Activated gamma-delta T cell treated with Interleukin-2 at 50 U/mL for 16 hours (primary cell): ENCODE measurements at regions not wholly inside any gene's neighbourhood (a gene's known extent, or its start where the extent isn't known, plus 50 kb on each side); places are given as distances from the start of the nearest gene placed in this dataset.

Experiments used
- DNase-seq: peaks from one replicate; pipeline ENCODE4 v3.0.0-alpha.2; 2020

DNA sequence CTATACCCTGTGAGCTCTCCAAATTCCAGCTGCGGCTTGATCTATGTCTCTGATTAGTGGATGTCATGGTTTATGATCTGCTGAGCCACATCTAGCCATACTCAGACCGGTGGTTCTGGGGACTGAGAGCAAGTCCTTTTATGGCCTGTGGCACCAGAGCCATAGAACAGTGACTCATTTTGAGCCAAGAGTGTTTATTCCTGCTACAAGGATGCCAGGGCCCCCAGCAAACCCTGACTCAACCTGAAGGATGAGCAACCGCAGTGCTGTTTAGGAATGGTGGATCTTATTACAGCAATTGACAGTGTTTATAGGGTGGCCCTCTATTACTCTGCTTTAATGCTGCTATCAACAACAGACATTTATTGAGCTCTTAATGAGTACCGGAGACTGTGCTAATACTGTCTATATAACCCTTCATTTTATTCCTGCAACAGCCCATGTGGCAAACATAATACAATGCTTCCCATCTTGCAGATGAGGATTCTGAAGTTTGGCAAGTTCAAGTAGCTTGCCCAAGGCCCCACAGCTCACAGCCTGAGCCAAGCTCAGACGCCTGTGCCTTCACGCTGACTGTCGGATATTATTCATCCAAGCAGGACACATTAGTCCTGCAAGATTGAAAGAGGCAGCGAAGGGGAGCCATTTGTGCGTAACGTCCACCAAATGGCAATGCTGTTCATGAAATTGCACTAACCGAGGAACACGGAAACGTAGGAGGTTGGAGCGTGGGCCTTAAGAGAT is 273.6 kb upstream of the PWP1 start:
- DNase-seq, result no peak

DNA sequence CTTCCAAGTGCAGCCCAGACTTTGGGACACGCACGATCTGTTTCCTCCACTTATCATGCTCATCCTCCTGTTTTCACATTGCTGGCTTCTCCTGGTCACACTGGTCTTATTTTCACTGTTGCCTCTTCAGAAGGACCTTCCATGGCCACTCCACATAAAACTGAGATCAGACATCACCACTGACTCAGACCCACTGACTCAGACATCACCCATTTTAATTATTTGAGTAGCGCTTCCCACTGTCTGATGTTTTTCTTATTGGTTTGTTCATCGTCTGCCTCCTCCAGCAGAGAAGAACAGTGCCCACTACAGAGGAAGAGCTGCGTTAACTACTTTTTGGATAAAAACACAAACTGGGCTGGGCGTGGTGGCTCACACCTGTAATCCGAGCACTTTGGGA is 270.5 kb upstream of the PWP1 start:
- no peak for DNase-seq

DNA sequence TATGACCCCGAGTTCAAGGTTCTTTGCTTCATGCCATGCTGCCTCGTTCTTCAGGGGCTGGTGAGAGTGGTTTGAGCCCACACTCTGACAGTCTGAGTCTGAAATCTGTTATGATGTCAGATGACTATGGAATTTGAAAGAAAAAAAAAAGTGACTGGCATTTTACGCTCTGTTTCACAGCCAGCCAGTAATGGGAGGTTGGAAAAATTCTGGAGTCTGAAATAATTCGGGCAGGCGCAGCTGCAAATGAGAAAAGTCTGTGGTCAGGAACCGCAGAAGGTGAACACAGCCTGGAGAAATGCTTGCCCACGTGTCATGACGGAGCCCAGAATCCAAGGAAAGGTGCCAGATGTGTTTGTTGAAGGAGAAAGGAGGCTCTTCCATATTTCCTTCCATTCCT is 269.8 kb upstream of the PWP1 start:
- DNase-seq, result no peak

DNA sequence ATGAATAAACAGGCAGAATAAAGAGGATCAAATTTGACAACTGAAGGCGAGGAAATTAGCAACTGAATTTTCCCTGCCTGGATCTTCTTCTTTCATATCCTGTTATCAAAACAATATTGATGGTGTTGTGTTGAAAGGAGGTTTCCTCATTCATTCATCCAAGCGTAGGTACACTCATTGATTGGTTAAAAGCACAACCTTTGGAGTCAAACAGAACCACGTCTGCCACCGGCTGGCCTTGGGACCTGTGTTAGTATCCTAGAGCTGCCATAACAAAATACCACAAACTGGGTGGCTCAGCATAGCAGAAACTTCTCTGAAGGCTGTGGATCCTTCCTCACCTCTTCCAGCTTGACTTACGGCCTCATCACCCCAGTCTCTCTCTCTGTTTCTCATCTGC is 268.6 kb upstream of the PWP1 start:
- DNase-seq, result no peak

DNA sequence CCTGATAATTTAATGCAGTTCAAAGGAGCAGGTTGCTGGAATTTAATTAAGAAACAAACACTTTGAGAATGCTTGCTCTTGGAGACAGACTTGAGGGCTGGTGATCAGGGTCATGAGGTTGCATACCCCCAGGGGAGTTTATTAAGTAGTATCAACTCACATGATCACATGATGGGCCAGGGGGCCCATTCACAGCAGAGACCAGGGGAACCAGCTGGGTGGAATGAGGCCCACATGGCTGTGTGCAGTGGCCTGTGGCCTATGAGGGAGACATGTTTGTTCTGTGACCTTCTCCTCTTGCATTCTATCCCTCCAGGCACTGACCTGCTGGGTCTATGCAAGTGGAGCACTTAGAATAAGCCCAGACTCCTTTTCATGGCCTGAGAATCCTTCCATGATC is 266.6 kb upstream of the PWP1 start:
- no peak for DNase-seq

DNA sequence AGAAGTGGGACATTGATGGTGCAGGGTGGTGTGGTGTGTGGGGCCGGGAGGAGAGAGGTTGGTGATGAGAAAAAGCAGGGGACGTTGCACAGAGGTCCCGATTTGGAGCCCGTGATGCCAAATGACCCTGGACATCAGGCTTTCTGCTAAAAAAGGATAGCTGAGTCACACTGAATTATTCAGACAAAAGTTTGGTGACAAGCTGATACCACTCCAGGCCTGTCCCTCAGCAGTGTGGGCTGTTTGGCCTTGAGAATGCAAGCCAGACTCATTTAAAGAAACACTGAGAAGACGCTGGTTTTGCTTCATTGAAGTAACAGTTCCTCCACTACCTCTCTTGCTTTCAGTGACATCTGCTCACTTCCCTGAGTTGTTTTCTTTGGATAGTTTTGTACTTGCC is 262.1 kb upstream of the PWP1 start:
- DNase-seq, result no peak

DNA sequence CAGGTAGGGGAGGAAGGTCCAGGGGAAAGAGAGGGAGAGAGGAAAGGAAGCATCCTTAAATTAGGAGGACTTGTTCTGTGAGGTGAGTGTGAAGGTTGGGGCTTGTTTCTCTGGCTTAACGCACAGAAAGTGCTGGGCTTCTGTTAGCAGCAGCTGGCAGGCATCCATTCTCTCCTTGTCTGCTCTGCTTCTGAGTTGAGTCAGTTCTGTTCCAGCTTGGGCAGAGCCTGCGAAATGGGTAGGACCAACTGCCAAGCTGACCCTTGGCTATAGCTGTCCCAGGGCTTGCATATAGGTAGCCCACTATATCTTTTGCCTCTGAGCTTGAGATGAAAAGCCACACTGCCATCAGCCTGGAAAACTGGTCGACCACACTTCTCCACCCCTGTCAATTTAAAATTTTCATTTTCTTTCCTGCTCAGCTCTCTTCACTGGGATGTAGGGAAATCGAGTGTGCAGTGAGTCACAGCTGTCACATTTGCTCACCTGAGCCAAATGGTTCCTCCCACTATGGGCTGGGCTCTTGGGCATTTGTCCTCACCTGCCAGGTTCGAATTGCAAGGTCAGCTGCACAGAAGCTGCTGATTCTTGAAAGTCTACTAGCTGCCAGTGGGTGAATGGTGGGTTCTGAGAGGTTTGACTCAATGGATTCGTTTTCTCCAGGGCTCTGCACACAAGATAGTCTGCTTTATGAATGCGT is 256.4 kb upstream of the PWP1 start:
- DNase-seq, result no peak

DNA sequence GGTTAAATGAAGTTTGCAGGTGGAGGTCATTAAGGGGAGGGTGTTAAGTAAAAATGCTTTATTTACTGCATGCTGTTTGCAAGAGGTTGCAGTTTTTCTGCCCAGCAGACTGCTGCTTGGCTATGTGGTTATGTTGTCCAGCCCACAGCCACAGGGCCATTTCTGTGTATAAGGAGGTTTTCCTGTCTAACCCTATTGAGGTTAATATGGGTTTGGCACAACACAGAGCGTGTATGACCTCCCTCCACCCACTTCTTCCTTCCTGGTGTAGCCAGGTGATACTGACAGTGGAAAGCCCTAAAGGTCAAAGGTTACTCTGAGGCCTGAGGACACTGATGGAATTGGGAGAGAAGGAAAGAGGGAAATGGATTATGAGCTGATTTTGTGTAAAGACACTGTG is 253.7 kb upstream of the PWP1 start:
- DNase-seq, result no peak

DNA sequence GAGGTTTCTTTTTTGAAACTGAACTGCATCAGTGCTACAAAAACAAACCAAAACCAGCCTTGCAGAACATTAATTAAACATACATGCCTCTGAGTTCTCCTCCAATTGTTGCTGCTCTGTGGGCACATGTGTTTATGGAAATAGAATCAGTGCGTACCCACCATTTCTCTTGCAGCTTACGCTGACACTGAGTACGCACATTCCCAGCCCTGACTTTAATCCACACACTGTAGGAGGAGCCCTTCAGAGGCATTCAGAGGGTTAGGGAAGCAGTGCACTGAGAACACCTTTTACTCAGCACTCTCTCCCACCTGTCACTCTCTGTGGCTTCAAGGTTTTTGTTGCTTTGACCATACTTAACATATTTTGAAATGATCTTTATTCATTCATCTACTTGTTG is 250.5 kb upstream of the PWP1 start:
- DNase-seq, result no peak

DNA sequence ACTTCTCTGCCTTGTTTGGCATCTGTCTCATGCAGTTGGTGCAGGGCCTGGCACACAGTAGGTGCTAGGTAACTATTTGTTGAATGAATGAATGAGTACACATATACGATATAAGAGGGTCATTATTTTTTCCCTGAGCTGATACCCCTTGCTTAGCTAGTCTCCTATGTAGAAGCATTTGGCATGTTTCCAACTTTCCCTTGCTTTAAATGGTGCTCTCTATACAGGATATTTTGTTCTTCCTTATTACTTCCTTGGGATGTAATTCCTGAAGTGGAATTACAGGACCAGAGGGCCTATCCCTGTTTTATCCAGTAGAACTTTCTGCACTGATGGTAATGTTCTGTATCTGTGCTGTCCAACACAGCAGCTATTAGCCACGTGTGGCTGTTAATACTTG is 250.1 kb upstream of the PWP1 start:
- no peak for DNase-seq

DNA sequence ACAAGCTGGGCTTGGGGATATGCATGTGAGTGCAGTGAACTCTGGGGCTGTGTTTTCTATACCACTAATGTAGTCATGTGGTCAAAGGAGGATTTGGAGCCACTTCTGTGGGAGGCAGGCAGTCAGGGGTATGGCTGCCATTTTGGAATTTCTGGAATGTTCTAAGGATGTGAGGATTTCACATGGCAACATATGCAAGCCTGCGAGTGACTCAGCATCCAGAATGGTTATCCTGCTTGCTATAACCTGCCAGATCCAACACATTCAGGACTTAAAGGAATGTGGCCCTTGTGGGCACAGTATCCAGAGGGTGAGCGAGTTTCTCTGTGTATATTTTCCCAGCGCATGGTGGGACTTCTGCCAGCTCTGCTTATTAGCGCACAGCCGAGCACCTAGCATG is 249.2 kb upstream of the PWP1 start:
- DNase-seq, result no peak

DNA sequence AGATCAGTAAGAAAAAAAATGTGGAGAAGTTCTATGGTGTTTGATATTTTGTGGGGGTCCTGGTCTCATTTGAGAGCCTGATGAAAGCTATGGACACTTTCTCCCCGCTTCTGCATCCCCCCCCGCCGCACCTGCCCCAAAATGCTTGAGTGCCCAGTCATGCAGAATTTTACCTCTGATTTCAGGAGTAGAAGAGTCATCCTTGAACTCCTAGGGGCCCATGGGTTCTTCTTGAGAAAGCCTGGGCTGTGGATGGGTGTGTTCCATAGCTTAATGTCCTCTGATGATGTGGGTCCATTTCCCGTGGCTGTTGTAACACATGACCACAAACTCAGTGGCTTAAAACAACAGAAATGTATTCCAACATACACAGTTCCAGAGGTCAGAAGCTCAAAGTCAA is 248.8 kb upstream of the PWP1 start:
- DNase-seq, result no peak

DNA sequence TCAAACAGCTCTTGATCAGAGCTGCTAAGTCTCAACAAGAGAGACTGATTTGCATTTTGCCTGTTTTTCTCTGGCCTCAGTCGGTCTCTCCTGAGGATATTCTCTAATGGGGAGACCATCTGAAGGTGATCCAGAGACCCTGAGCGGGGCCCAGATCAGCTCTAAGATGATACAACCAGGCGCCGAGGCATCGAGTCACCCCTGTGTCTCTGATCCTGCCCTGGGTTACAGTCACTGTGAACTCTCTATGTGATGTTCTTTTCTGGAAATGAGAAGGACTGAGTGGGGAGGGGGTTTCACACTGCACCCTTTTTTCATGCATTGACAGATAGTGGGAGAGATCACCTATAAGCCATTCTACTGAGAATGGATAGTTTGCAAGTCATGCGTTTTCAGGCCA is 247.6 kb upstream of the PWP1 start:
- no peak for DNase-seq

DNA sequence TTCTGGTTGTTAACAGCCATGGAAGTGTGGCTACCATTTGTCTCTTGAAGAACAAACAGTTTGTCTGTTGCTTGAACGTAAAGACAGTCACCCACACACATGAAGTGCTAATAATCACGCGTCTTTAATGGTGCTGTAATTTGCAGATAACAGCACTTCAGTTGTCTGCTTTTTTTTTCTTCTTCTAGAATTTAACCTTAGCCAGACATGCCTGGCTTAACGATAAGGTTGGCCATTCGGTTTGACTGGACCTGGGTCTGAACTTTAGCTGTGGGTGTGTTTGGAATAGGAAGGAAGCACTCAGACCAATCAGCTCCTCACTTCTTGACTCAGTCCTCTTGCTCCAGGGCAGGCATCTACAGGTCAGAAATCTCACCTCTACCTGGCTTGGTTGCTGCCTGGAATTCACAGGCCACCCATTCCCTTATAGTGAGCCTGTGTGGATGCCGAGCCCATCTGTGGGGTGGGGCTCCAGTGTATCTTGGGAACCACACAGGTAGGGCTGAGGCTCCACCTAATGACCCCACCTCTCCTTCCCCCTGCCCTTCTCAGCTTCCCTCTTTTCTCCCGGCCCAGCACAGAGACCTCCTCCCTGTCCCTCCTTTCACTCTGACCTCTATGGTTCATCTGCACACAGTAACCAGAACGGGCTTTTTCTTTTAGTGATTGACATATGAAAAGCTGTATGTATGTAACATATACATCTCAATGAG is 246.4 kb upstream of the PWP1 start:
- no peak for DNase-seq

DNA sequence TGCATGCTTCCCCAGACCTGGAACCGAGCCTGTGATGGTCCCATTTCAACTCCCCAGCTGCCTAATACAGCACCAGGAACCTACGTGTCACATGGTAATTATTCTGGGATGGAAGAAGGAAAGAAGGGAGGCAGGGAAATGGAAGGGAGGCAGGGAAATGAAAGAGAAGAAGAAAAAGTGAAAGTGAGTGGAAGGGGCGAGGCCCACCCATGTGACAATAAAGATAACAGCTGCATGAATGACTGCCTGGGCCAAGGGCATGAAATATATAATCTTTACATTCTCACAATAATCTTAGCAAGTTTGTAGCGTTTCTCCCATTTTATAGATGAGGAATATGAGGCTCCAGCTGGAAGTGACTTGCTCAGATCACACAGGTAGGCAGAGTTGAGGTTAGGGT is 245.0 kb upstream of the PWP1 start:
- DNase-seq, result no peak

DNA sequence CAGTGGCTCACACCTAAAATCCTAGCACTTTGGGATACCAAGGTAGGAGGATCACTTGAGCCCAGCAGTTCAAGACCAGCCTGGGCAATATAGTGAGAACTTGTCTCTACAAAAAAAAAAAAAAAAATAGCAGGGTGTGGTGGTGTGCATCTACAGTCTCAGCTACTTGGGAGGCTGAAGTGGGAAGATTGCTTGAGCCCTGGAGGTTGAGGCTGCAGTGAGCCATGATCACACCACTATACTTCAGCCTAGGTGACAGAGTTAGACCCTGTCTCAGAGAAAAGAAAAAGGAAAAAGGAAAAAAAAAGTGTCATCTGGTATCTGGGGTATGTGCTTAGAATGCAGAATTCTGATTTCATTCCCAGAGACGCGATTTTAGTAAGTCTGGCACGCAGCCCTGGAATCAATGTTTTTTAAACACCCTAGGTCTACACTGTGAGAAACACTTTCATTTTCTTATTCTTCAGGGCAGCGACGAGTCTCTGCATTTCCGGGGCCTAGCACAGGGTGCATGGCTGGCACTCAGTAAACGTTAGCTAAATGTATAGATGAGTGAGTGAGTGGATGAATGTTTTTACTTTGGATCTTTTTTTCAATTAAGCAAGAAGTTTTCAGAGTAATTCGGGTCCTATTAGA is 243.8 kb upstream of the PWP1 start:
- no peak for DNase-seq

DNA sequence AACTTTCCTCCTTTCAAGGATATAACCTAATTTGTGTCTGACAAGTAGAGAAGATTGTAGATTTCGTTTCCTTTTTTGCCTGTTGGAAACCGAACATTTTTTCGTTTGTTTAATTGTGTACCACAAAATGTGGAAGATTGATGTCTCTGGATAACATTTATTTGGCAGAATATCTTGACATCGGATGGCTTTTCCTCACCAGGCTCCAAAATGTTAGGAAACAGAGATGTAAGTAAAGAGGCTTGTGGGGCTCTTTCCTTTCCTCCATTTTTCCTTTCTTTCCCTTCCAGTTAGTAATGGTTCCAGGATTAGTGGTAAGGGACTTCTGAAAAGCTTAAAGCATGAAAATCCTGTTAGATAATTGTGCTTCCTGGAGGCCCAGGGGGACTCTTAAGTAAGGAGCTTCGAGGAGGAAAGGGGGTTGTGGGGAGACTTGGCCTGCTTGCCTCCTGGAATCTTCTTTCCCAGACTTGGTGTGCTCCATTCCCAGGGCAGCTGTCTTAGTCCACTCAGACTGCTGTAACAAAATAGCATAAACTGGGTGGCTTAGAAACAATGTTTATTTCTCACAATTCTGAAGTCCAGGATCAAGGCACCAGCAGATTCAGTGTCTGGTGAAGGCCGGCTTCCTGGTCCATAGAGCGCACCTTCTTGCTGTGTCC is 243.1 kb upstream of the PWP1 start:
- no peak for DNase-seq

DNA sequence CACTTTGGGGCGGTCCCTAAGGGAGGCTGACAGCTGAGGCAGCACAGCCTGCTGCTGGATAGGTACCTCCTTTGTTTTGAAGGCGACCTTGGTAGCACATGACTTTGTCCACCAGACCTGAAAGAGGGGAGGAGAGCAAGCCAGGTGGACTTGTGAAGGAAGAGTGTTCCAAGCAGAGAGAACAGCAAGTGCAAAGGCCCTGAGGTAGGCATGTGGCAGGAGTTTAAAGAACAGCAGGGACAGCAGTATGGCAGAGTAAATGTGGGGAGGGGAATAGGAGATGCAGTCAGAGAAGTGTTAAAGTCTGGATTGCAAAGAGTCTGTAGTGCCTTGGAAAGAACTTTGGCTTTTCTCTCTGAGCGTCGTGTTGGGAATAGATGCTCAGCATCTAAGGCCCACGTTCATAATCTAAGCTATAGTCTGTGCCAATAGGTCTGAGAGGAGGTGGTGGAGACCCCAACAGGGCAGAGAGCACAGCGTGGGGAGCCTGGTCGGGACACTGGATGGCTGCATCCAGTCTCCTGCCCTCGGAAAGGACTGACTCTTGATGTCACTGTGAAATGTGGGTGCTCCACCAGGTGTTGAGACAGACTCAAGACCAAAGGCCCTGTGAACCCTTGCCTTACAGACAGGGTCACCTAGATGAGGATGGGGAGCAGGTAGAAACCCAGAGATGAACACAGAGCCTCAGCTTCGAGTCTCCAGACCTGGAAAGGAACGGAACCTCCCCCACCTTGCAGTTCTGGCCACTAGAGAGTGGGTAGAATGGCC is 242.1 kb upstream of the PWP1 start:
- DNase-seq, result no peak

DNA sequence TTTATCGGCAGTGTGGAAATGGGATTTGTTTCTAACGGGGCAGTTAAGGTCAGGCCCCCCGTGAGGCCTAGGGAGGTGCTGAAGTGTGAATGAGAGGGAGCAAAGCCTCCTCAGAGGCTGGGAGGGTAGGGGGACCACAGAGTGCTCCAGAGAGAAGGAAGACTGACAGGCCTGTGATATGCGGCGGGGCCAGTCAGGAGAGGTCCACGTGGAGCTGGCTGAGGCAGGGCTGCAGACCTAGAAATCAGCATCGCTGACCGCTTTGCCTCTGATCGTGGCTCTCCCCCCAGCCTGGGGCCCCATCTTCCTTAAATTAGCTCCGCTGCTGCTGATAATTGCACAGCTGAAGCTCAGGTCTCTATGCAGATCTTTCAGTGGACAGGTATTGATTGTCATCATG is 240.8 kb upstream of the PWP1 start:
- no peak for DNase-seq

DNA sequence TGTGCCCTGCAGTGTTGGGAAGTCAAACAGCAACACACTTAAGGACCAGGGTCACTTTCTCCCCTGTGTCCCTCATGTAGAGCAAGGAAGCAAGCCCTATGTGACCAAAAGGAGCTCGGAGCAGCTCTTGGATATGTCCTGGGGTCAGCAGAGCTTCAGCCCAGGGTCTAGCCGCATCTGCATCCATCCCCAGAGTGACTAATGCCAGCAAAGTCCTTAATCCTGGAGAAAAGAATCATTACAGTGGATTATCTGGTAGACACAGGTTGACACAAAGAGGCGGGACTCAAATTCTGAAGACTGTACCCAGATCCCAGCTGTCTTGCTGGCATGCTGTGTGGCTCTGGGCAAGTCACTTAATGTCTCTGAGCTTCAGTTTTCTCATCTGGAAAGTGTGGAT is 239.1 kb upstream of the PWP1 start:
- no peak for DNase-seq

DNA sequence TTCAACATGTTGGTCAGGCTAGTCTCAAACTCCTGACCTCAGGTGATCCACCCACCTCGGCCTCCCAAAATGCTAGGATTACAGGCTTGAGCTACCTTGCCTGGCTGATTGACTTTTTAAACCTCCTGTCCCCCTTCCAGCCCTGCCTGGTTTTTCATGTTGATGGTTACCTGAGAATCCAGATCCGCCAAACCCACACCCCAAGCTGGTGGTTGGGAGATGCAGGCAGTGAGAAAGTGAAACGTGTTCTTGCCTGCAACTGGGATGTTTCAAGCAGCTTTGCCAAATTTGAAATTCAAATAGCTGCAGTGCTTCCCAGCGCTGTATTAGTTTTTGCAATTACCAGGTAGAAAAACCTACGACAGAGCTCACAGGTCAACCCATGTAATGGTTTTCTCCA is 238.3 kb upstream of the PWP1 start:
- no peak for DNase-seq

DNA sequence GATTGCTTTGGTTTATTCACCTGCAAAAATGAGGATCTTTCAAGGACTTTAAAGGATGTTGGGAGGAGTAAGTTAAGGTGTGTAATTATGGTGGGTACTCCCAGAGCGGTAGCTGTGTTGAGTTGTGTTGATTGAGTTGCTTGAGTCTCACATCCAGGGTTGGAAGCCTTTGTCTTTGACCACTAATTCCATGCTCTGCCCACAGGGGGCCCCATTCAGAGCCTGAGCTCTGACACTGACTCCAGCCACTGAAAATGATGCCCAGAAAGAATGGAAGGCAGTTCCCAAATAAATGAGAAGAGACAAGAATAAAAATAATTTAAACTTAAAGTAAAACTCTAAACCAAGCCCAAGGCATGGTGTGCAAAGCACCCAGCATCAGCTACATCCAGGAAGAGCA is 237.4 kb upstream of the PWP1 start:
- DNase-seq, result no peak

DNA sequence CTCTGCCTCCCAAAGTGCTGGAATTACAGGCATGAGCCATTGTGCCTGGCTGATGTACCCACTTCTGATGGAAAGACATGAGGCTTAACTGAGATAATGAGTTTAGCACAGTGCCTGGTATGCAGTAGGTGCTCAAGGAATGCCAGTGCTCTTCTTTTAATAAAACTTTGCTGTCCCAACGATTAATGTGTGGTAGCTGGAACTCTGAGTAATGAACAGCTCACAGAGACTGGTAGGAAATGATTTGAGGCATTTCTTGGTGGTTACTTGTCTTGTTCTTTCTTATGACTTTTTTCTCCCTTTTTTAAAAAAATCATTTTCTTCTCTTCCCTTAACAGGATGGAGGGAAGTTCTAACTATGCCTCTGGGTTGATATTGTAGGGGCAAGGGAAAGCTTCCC is 235.7 kb upstream of the PWP1 start:
- no peak for DNase-seq
